GM21515 (cell line): ENCODE measurements at regions not wholly inside any gene's neighbourhood (a gene's known extent, or its start where the extent isn't known, plus 50 kb on each side); places are given as distances from the start of the nearest gene placed in this dataset.

Source experiments
- ATAC-seq: cut with Tn5 transposase; IDR thresholded peaks from one replicate; pipeline ENCODE4 v1.9.1; 2021; ENCODE audit not compliant: unreplicated experiment

- ATAC-seq = no peak
Observed at GRCh38 chr4:126701756-126702155, 931.0 kb upstream of the INTU start.

GRCh38 chr4:126702747-126703146, 930.0 kb upstream of the INTU start:
- no peak for ATAC-seq

GRCh38 chr4:126705266-126705665, 927.5 kb upstream of the INTU start:
- no peak for ATAC-seq

- no peak for ATAC-seq
Observed at GRCh38 chr4:126708716-126709115, 924.0 kb upstream of the INTU start.

GRCh38 chr4:126710935-126711334, 921.8 kb upstream of the INTU start:
- no peak for ATAC-seq

- ATAC-seq = no peak
Observed at GRCh38 chr4:126715067-126715466, 917.7 kb upstream of the INTU start.

GRCh38 chr4:126715681-126716080, 917.1 kb upstream of the INTU start:
- ATAC-seq = no peak

GRCh38 chr4:126718136-126718535, 914.6 kb upstream of the INTU start:
- ATAC-seq = no peak

GRCh38 chr4:126719852-126720251, 912.9 kb upstream of the INTU start:
- no peak for ATAC-seq

- no peak for ATAC-seq
Observed at GRCh38 chr4:126725906-126726305, 906.9 kb upstream of the INTU start.

GRCh38 chr4:126727461-126727860, 905.3 kb upstream of the INTU start:
- ATAC-seq = no peak

- no peak for ATAC-seq
Observed at GRCh38 chr4:126731062-126731461, 901.7 kb upstream of the INTU start.

GRCh38 chr4:126733301-126733700, 899.5 kb upstream of the INTU start:
- no peak for ATAC-seq

- ATAC-seq = no peak
Observed at GRCh38 chr4:126734465-126734864, 898.3 kb upstream of the INTU start.

GRCh38 chr4:126735294-126736132, 897.2 kb upstream of the INTU start:
- no peak for ATAC-seq

- ATAC-seq = no peak
Observed at GRCh38 chr4:126736133-126736518, 896.6 kb upstream of the INTU start.

- no peak for ATAC-seq
Observed at GRCh38 chr4:126737899-126738526, 894.7 kb upstream of the INTU start.

GRCh38 chr4:126738527-126738923, 894.2 kb upstream of the INTU start:
- no peak for ATAC-seq

- no peak for ATAC-seq
Observed at GRCh38 chr4:126738926-126739325, 893.8 kb upstream of the INTU start.

- no peak for ATAC-seq
Observed at GRCh38 chr4:126740687-126741086, 892.1 kb upstream of the INTU start.

- no peak for ATAC-seq
Observed at GRCh38 chr4:126742048-126742447, 890.7 kb upstream of the INTU start.

GRCh38 chr4:126742885-126743284, 889.9 kb upstream of the INTU start:
- ATAC-seq = no peak

- ATAC-seq = no peak
Observed at GRCh38 chr4:126748736-126749135, 884.0 kb upstream of the INTU start.
